ENCODE measurements at regions not wholly inside any gene's neighbourhood (a gene's known extent, or its start where the extent isn't known, plus 50 kb on each side); places are given as distances from the start of the nearest gene placed in this dataset.

DNA sequence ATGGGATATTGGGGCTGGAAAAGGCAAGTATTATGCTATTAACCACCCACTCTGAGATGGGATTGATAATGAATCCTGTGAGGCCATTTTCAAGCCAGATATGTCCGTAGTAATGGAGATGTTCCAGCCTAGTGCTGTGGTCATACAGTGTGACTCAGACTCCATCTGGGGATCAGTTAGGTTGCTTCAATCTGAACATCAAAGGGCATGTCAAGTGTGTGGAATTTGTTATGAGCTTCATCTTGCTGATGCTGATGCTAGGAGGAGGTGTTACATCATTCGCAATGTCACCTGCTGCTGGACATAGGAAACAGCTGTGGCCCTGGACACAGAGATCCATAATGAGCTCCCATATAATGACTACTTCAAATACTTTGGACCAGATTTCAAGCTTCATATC, 144.7 kb downstream of the PLCE1 start:
- TF ChIP-seq CTCF (IDR thresholded peaks at IDR 0.05; ENCODE audit: insufficient read depth, low read length, poor library complexity, severe bottlenecking) (no peak), EZH2phosphoT487 (conservative IDR thresholded peaks at IDR 0.05; ENCODE audit: low read length) (no peak)
